ENCODE measurements at regions not wholly inside any gene's neighbourhood (a gene's known extent, or its start where the extent isn't known, plus 50 kb on each side); places are given as distances from the start of the nearest gene placed in this dataset.

- no peak for TF ChIP-seq CTCF (conservative IDR thresholded peaks at IDR 0.05; ENCODE audit: low read depth, low read length)
- no peak for TF ChIP-seq CEBPB (IDR thresholded peaks at IDR 0.05; ENCODE audit: low read depth, low read length)
Measured at GRCh38 chr2:18791172-18791797, 201.9 kb upstream of the NT5C1B start.

Measured in IMR-90 (cell line).